ENCODE measurements at regions not wholly inside any gene's neighbourhood (a gene's known extent, or its start where the extent isn't known, plus 50 kb on each side); places are given as distances from the start of the nearest gene placed in this dataset.

DNA sequence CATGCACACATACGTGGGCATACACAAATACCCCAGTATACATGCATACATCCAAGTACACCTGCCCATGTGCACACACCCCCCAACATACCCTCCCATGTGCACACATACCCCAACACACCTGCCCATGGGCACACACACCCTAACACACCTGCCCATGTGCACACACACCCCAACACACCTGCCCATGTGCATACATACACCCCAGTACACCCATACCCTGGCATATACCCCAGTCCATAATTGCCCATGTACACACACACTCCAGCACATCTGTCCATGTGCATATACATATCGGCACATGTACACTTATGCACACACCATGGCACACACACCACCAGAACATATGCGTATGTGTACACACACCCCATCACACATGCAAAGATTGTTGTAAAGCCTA is 475.2 kb downstream of the PREX1 start:
- TF ChIP-seq, protein P1, sequence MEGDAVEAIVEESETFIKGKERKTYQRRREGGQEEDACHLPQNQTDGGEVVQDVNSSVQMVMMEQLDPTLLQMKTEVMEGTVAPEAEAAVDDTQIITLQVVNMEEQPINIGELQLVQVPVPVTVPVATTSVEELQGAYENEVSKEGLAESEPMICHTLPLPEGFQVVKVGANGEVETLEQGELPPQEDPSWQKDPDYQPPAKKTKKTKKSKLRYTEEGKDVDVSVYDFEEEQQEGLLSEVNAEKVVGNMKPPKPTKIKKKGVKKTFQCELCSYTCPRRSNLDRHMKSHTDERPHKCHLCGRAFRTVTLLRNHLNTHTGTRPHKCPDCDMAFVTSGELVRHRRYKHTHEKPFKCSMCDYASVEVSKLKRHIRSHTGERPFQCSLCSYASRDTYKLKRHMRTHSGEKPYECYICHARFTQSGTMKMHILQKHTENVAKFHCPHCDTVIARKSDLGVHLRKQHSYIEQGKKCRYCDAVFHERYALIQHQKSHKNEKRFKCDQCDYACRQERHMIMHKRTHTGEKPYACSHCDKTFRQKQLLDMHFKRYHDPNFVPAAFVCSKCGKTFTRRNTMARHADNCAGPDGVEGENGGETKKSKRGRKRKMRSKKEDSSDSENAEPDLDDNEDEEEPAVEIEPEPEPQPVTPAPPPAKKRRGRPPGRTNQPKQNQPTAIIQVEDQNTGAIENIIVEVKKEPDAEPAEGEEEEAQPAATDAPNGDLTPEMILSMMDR (IDR thresholded peaks at IDR 0.05; ENCODE audit: low read depth, low read length): no peak
- no peak for TF ChIP-seq EZH2phosphoT487 (IDR thresholded peaks at IDR 0.05; ENCODE audit: low read depth)
